ENCODE measurements at regions not wholly inside any gene's neighbourhood (a gene's known extent, or its start where the extent isn't known, plus 50 kb on each side); places are given as distances from the start of the nearest gene placed in this dataset.
"Not testable (repeated sequence)": the region's sequence is repeated elsewhere in the genome, so short reads cannot be mapped to it uniquely, and the experiment has no call there.

DNA sequence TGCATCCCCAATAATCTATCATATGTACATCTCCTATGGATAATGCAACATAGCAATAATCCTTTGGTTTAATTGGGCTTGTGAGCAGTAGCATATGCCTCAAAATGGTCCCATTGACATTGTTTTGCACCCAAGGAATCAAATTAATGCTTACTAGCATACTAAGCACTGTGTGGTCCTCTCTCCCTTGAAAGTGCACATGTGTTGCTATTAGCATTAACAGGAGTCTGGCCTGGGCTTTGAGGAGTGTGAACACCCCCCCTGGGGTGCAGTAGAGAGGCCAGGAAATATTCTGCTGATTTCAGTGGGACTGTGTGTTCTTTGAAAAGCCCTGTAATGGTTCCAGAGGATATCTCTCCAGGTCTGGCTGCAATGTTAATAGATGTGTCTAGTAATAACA lies 1148.4 kb downstream of the VRK1 start:
- intact Hi-C loops (cut with DNase I): no loop called here
- DNase-seq (ENCODE audit: low spot score): no peak

DNA sequence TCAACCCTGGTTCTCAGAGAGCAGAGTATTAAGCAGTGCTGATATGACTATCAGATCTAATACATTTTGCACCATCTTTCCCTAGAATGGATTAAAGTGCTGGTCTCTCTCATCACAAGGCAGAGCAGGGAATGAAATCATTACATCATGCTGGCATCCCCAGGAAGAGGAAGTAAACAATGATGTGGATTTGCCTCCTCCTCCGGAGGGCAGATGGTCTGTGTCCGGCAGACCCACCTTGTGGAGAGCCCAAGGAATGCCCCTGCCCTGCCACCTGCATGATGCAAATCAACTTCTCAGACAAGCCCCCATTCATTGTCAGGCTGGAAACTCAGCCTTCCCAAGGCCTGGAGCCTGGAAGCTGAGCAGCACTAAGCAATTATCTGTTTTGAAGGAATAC lies 1149.1 kb downstream of the VRK1 start:
- no peak for DNase-seq (ENCODE audit: low spot score)
- intact Hi-C loops (cut with DNase I): no loop called here

DNA sequence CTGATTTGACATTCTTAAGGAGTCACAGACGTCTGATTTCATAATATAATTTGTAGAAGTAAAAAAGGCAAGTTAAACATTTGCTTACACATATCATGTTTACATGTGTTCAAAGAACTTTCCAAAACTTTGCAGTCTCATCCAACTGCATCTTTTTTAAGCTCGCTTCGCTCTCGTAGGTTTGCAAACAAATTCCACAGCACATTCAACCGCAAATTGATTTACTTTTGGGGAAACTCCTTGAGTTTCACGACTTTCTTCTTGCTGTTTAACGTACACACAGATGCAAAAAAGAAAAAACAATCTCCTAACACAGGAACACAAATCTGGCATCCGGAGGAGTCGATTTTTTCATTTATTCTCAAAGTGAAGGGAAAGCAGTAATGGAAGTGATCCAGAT lies 1149.5 kb downstream of the VRK1 start:
- no peak for DNase-seq (ENCODE audit: low spot score)
- intact Hi-C loops (cut with DNase I): no loop called here

DNA sequence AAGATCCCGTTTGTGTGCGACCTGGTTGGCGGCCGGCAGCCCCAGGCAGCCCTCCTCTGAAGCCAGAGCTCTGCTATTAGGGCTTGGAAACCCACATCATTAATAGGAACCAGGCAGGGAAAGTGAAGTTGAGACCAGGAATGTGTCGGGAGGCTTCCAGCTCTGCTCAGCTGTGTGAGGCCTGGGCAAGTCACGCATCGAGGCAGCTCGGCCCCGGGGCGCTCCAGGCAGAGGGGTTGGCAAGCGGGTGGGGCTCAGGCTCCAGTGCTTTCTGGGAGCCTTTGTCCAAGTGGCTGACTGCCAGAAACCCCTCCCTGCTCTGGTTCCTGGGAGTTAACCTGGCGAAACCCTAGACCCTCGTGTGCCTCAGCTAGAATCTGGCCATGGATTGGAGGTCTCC lies 1151.7 kb downstream of the VRK1 start:
- peak; percentile 64 for DNase-seq (ENCODE audit: low spot score)
- intact Hi-C loops (cut with DNase I): no loop called here

DNA sequence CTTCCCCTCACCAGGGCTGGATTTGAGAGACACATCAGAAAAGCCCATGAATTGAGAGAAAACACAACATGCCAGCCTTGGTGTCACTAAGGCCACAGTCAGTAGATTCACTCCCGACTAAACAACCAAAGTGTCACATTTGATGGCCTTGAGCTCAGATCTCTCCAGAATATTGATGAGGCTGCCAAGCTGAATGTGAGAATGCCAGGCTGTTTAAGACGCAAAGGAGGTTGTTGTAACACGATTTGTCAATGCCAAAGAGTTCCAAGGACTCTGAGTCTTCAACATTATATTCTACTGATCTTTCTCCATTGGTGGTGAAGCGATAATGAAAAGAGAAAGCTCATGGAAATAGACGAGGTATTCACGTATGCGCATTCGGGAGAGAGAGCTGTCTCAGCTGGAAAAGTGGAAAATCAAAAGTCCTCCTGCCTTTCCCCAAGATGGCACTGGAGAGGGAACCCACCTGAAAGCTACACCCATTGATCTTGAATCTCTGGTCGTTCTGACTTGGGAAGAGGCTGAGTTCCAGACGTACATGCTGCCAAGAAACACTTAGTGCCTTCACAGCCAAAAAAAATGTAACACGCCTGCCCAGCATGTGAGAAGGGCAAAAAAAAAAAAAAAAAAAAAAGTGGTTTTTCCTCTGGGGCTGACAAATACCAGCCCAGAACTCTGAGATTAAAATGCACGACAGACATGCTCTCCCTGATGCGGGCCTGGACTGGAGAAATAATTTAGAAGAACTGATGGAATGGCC lies 1159.6 kb downstream of the VRK1 start:
- intact Hi-C loops (cut with DNase I): no loop called here
- no peak for DNase-seq (ENCODE audit: low spot score)

DNA sequence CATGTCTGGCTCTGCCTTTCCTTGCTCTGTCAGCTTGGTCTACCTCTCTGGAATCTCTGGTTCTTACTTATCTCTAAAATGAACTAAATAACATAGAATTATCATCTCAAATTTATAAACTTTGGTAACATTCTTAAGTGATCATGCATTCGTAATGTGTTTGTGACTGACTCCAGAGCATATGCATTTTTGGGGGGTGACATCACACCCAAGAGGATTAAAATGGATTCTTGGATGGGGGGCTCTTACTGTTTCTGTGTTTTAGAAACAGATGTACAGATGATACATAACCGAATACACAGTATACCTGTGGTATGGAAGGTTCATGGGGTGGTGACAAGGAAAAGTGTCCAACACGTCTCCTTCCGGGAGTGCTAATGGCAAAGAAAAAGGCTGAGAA lies 1162.1 kb downstream of the VRK1 start:
- no peak for DNase-seq (ENCODE audit: low spot score)
- intact Hi-C loops (cut with DNase I): no loop called here

DNA sequence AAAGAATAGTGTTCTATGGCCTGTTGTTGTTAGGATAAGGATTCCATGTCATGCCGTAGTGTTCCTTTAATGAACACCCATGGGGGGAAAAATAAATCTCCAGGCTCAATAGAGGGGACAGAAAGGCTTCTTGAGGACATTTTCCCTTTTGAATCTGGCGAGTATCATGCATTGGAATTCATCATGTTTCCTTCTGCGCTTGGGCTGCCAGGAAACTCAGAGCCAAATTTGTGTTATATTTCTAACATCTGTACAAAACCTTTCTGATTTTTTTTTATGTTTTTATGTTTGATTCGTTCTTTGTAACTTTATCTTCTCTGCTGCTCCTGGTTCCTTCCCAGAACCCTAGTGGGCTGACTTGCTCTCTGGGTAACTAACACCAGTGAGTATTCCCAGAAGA lies 1163.3 kb downstream of the VRK1 start:
- intact Hi-C loops (cut with DNase I): no loop called here
- no peak for DNase-seq (ENCODE audit: low spot score)

DNA sequence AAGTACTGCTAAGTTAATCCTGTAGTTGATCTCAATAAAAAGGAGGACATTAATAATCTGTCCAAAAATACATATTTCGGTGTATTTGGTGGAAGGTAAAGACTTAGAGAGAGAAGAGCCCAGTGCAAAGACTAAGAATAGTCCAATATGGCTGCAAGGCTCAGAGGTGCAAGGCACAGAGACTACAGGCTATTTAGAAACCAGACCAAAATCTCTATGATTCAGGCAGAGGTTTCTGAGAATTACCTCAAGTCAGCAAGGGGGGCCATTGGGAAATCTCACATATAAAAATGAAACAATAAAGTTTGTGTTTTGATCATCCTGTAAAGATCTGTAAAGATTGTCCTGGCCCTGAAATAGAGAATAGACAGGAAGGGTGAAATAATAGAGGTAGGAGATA lies 1173.0 kb downstream of the VRK1 start:
- intact Hi-C loops (cut with DNase I): no loop called here
- no peak for DNase-seq (ENCODE audit: low spot score)

DNA sequence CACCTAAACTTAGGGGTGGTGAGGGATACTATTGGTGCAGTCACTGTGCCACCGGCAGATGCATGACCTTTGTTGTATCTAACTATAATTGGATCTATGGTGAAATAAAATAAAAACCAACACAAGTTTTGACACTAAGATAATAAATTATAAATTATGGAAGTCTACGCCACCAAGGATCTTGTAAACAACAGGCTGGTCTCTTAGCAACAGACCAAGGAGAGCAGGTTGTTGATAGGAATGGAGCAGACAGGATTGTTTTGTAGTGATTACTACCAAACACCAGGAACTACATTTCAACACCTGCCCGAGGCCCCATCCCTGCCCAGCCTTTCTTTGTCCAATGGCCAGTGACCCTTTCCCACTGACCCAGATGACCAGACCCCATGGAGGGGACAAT lies 1178.0 kb downstream of the VRK1 start:
- DNase-seq (ENCODE audit: low spot score): no peak
- intact Hi-C loops (cut with DNase I): no loop called here

DNA sequence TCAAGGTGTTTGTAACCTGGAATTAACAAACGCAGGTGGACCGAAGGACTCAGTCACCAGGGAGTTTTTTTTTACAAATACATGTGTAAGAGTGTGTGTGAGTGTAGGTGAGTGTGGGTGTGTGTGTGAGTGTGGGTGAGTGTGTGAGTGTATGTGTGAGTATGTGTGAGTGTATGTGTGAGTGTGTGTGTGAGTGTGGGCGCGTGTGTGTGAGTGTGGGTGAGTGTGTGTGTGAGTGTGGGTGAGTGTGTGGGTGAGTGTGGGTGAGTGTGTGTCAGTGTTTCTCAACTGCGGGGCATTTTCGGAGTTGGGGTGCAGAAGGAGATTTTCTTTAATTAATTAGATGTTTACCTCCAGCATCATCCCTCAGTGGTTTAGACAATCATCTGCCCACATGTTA lies 1178.8 kb downstream of the VRK1 start:
- intact Hi-C loops (cut with DNase I): no loop called here
- DNase-seq (ENCODE audit: low spot score): no peak

DNA sequence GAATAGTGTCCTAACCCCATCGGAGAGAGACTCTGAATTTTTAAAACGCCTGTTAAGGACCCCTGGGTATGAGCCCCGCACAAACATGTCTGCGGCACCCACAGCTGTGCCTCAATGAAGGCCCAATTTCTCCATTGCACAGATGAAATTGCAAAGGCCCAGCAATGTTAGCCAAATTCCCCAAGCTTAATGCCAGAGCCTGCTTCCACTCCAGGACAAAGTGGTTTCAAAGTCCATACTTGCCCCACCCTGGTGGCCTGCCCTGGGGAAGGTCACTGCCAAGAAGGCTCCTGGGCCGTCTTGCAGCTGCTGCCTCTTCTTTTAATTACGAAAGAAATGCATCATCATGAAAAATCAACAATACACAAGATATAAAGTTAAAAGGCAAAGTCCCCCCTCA lies 1179.7 kb downstream of the VRK1 start:
- no peak for DNase-seq (ENCODE audit: low spot score)
- intact Hi-C loops (cut with DNase I): no loop called here

DNA sequence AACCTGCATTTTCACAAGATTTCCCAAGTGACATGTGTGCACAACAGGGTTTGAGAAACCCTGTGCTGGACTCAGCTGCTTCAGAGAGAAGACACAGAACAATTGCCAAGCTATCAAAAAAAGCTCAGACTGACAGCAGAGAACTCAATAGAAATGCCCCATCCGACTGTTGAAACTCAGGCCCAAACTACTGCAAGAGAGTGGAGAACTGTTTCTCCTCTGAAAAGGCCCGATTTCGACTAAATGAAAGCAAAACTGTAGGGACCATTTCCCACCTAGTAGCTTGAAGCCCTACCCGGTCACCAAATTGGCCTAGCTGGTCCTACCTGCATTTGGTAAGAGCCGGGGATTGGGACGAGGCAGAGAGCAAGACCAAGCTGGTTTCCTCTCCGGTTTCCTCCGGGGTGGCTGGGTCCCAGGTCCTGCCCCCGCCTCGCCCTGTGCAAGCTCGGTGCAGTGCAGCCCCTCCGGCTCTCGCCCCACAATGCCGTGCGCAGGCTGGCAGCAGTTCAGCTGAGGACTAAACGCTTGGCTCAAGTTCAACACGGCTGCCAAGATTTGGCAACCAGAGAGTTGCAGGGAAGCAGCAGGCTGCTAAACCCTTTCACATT lies 1180.6 kb downstream of the VRK1 start:
- DNase-seq (ENCODE audit: low spot score): peak; percentile 87
- intact Hi-C loops (cut with DNase I): no loop called here

DNA sequence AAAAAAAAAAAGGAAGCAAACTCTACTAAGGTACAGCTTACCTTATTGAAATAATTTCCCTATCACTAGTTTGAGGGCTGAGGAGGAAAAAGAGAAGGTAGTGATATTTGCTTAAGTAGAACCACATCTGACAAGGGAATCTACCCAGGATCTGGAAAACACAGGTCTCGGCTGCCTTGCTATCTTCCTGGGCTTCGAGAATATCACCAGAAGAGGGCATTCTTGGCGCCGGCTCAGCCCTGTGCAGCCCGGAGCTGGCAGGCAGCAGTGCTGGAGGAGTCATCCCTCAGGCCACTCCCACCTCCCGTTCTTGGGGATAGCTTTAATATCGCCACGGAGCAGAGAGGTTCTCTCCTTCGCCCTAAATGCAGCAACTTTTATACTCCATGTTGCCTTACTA lies 1181.2 kb downstream of the VRK1 start:
- intact Hi-C loops (cut with DNase I): no loop called here
- DNase-seq (ENCODE audit: low spot score): peak; percentile 89

DNA sequence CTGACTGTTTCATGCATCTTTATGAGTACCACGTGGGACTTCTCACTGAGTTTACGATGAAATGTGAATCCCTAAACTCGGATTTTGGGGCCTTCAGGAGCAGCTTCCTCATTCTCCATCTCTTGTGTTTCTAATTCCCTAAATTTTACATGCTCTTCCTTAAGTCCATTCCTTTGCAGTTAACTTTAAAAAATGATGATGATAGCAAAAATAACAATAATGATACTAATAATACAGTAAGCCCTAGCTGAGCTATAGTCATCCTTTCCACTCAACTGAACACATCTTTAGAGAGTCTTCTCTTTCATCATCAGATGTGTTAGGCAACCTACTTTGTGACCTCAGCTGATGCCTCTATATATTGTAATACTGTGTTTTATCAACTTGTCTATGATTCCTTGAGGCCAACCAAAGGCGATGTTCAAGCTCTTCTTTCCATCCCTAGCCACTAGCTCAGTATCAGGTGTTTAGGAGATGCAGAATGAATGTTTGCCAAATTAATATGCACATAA lies 1196.4 kb downstream of the VRK1 start:
- intact Hi-C loops (cut with DNase I): no loop called here
- DNase-seq (ENCODE audit: low spot score): no peak

DNA sequence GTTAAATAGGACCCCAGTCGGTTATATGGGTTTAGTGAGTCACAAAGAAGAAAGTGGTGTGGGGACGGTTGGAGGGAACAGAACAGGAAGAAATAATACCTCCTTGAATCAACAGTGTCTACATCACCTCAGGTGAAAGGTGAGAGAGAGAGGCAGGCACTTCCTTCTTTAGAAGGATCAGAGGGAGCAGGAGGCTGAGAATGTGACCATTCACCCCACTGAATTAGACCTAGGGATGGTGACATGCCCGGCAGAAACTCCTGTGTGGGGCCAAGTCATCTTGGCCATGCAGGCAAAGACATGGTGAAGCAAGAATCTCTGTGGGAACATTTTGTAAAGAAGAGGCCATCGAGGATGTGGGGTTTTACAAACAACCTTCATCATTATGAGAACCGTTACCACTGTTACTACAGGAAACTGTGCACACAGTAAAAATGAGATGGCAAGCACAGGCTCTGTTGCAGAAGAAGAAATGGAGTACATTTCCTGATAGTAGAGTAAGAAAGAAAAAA lies 1196.9 kb downstream of the VRK1 start:
- intact Hi-C loops (cut with DNase I): no loop called here
- DNase-seq (ENCODE audit: low spot score): no peak

DNA sequence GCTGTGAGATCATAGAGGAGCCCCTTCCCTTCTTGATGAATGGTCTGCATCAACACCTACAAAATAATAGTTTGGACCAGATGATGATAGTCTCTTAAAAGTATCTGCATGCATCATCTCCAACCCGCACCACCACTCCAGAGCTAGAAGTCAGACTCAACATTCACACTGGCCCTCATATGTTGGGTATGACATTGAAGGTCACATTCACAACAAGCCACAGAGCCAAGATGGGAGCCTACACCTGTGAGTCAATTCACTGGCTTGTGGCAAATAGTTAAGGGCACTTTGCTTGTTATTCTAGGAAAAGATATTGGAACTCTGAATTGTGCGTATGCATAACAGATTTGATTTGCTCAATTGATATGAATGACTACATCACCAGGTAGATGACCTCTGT lies 1197.9 kb downstream of the VRK1 start:
- DNase-seq (ENCODE audit: low spot score): no peak
- intact Hi-C loops (cut with DNase I): no loop called here

DNA sequence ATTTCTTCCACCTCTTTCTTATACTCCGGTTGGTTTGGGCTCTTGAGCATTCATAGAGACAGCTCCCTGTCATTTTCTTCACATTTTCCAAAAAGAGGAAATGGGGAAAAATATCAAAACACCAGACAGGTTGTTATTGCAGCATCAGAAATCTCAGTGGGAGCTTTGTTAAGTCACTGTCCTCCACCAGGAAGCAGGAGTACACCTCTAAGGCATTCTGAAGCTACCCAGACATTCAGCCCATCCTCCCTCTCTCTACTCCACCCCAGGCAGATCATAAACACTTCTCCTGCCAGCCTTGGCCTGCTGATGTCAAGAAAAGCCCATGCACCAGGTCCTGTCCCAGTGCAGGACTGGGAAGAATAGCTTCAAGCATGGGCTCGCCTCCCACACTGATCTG lies 1198.3 kb downstream of the VRK1 start:
- intact Hi-C loops (cut with DNase I): no loop called here
- DNase-seq (ENCODE audit: low spot score): no peak

DNA sequence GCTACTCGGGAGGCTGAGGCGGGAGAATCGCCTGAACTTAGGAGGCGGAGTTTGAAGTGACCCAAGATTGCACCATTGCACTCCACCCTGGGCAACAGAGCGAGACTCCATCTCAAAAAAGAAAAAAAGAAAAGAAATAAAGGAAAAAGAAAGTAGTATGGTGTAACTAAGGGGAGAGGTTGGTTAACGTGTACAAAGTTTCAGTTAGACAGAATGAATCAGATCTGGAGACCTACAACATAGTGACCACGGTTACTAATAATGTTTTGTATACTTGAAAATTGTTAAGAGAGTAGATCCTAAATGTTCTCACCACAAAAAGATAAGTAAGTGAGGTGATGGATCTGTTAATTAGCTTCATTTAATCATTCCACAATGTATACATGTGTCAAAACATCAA lies 1208.8 kb downstream of the VRK1 start:
- intact Hi-C loops (cut with DNase I): no loop called here
- DNase-seq (ENCODE audit: low spot score): no peak

DNA sequence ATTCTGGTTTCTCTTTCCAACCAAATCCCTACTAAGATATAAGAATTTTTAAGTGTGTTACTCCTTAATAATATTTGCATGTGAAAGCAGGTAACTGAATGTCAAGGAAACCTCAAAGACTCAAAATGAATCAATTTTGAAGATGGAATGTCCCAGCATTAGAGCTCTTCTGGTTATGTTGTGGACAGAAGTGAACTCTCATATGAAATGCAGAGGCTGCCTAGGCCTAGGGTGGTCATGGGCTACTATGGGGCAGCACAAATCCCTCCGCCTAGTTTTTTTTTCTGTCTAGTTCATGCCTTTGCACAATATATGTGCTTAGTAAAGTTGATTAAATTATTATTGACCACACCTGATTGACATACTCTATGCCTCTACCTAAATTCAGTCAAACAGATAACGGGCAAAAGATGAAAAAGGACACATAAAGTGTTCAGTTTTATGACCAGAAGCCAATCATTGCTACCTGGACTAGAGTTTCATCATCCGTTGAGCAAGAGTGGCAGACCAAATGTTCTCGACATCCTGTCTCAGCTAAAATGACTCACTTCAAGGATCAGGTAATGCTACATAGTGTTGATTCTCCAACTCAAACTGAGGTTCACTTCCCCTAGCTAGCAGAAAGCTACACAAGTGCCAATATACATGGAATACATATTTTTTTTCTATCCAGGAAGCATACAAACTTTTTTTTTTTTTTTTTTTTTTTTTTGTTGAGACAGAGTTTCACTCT lies 1211.4 kb downstream of the VRK1 start:
- DNase-seq (ENCODE audit: low spot score): no peak
- intact Hi-C loops (cut with DNase I): no loop called here

DNA sequence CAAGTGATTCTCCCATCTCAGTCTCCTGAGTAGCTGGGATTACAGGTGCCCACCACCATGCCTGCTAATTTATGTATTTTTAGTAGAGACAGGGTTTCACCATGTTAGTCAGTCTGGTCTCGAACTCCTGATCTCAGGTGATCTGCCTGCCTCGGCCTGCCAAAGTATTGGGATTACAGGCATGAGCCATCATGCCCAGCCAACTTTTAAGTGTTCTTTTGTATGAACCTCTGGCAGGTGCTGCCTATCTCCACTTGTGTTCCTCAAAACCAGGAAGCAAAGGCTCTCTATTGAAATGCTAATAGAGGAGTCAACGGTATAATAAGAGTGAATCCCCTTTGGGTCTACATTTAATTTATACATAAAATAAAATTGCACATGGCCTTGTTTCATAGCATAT lies 1212.0 kb downstream of the VRK1 start:
- DNase-seq (ENCODE audit: low spot score); intact Hi-C loops (cut with DNase I): not testable (repeated sequence)
